GM12878 (cell line): ENCODE measurements at regions not wholly inside any gene's neighbourhood (a gene's known extent, or its start where the extent isn't known, plus 50 kb on each side); places are given as distances from the start of the nearest gene placed in this dataset.

Experiments
- ATAC-seq: fragments of 200-7000 bp; cut with Tn5 transposase; 3 replicates; pipeline ENCODE4 v1.9.1; 2020; ENCODE audit warnings: mild to moderate bottlenecking, moderate library complexity
- BruUV-seq: library from RNA; stranded (reverse); fragments of 400-500 nt; replicated peaks from 2 replicates; lab custom pipeline; 2021; lab: Mats Ljungman, UMichigan
- CTCF ChIA-PET: fragments of 300-600 bp; sonication (Branson Sonifier 250); formaldehyde crosslinking; extraction: SDS; loops from one replicate; lab custom pipeline; 2021; ENCODE audit warnings: inconsistent platforms; lab: Yijun Ruan, JAX
- POLR2A ChIA-PET: fragments of 350-600 bp; formaldehyde crosslinking; extraction: SDS; loops from one replicate; lab custom pipeline; 2021; ENCODE audit warnings: inconsistent platforms; lab: Charles Lee
- RAD21 ChIA-PET: fragments of 300-600 bp; sonication (Branson Sonifier 250); formaldehyde crosslinking; loops from one replicate; lab custom pipeline; 2023; ENCODE audit warnings: antibody characterized with exemption; ENCODE audit not compliant: unreplicated experiment; lab: Charles Lee
- SMC1A ChIA-PET: fragments of 300-600 bp; sonication (Branson Sonifier 250); formaldehyde crosslinking; loops from one replicate; lab custom pipeline; 2023; ENCODE audit not compliant: unreplicated experiment, uncharacterized antibody; lab: Charles Lee
- DNase-seq: peaks from one replicate; pipeline ENCODE4 v3.0.0-alpha.2; 2011; ENCODE audit warnings: low read depth, low spot score
- FAIRE-seq: peaks from 3 replicates; lab custom pipeline; 2011; peaks lifted over from hg19 to GRCh38; lab: Jason Lieb, UNC
- H2AFZ ChIP-seq: 2 replicates; pipeline ENCODE4 v1.6.0; 2011; ENCODE audit warnings: low read depth, low read length, control low read depth; ENCODE audit not compliant: control insufficient read depth
- H3K27ac ChIP-seq: 2 replicates; pipeline ENCODE4 v1.5.1; 2011; ENCODE audit warnings: control low read depth; ENCODE audit not compliant: control insufficient read depth, insufficient read depth
- H3K27me3 ChIP-seq, 2 experiments: replicated peaks in 1 of 2; 2 replicates each; pipeline versions ENCODE4 v1.6.0 to v1.6.1; 2011; ENCODE audit warnings: low read length in 1 of 2; ENCODE audit not compliant: control insufficient read depth in 2 of 2, insufficient read depth in 2 of 2
- H3K36me3 ChIP-seq, 2 experiments: 2 replicates each; pipeline ENCODE4 v1.5.1; 2011; ENCODE audit warnings: low read length in 1 of 2; ENCODE audit not compliant: control insufficient read depth in 2 of 2, insufficient read depth in 2 of 2
- H3K4me1 ChIP-seq: 2 replicates; pipeline ENCODE4 v1.6.1; 2011; ENCODE audit warnings: mild to moderate bottlenecking, low read length, moderate library complexity, mixed read lengths; ENCODE audit not compliant: control insufficient read depth, insufficient read depth
- H3K4me2 ChIP-seq: 2 replicates; pipeline ENCODE4 v1.6.0; 2011; ENCODE audit warnings: control low read depth; ENCODE audit not compliant: control insufficient read depth, insufficient read depth
- H3K4me3 ChIP-seq: fragments of 200-600 bp; sonication (generic); 2 replicates; pipeline ENCODE4 v1.5.1; 2016
- H3K79me2 ChIP-seq: 2 replicates; pipeline ENCODE4 v1.6.0; 2011; ENCODE audit warnings: low read length; ENCODE audit not compliant: control insufficient read depth, insufficient read depth
- H3K9ac ChIP-seq: 2 replicates; pipeline ENCODE4 v1.8.0; 2011; ENCODE audit warnings: low read length, control low read depth, mixed read lengths; ENCODE audit not compliant: control insufficient read depth, insufficient read depth
- H3K9me3 ChIP-seq: replicated peaks from 3 replicates; pipeline ENCODE4 v1.5.1; 2011; ENCODE audit warnings: mild to moderate bottlenecking, low read length; ENCODE audit not compliant: control insufficient read depth, insufficient read depth
- H4K20me1 ChIP-seq: 2 replicates; pipeline ENCODE4 v1.6.0; 2011; ENCODE audit not compliant: control insufficient read depth, insufficient read depth
- CHD4 ChIP-seq: fragments of 200-600 bp; sonication (generic); IDR thresholded peaks from 2 replicates; pipeline ENCODE4 v1.6.1; 2016; ENCODE audit warnings: mild to moderate bottlenecking
- ESRRA ChIP-seq: IDR thresholded peaks from 2 replicates; pipeline ENCODE4 v1.6.1; 2012; ENCODE audit warnings: mild to moderate bottlenecking, low read length, improper control_type of control experiment
- NR2C2 ChIP-seq: IDR thresholded peaks from 2 replicates; pipeline ENCODE4 v1.6.1; 2011; ENCODE audit warnings: borderline replicate concordance, low read depth; ENCODE audit not compliant: control insufficient read depth, insufficient read length
- PAX5 ChIP-seq: IDR thresholded peaks from 2 replicates; pipeline ENCODE4 v1.6.1; 2011; ENCODE audit warnings: low read depth, low read length, borderline replicate concordance
- POLR2AphosphoS5 ChIP-seq: IDR thresholded peaks from 2 replicates; pipeline ENCODE4 v1.6.1; 2011; ENCODE audit warnings: mild to moderate bottlenecking, low read length, inconsistent platforms
- SMAD1 ChIP-seq: fragments of 450-650 bp; IDR thresholded peaks from 2 replicates; pipeline ENCODE4 v1.6.1; 2018; ENCODE audit warnings: mild to moderate bottlenecking, low read depth; ENCODE audit not compliant: partially characterized antibody
- STAT3 ChIP-seq: IDR thresholded peaks from 2 replicates; pipeline ENCODE4 v1.6.1; 2011; ENCODE audit warnings: low read depth, low read length, improper control_type of control experiment
- TCF12 ChIP-seq: IDR thresholded peaks from 2 replicates; pipeline ENCODE4 v1.6.1; 2011; ENCODE audit warnings: low read depth, mild to moderate bottlenecking, low read length
- WGBS: methylation state at CpG from one replicate; pipeline ENCODE4 v1.1.6; 2016; ENCODE audit warnings: low lambda C conversion rate; ENCODE audit not compliant: insufficient replicate concordance, insufficient coverage; ENCODE audit errors: missing lambda C conversion rate; 5-methylcytosine and 5-hydroxymethylcytosine counted together
- in situ Hi-C: fragments of 300-500 bp; cut with MboI; formaldehyde crosslinking; loops from 9 replicates; pipeline ENCODE4 v1.14.3; 2018; ENCODE audit warnings: mixed read lengths
- intact Hi-C: fragments of 100-400 bp; cut with micrococcal nuclease; formaldehyde crosslinking; loops from one replicate; pipeline ENCODE4 v1.14.2; 2022; ENCODE audit not compliant: unreplicated experiment
- TF ChIP-seq, protein P1 (sequence below), 3 experiments: IDR thresholded peaks in 2 of 3; conservative IDR thresholded peaks in 1 of 3; 2 replicates each; pipeline ENCODE4 v1.5.1; 2011; ENCODE audit warnings: low read depth in 3 of 3, low read length in 3 of 3, mild to moderate bottlenecking in 3 of 3, control low read depth in 2 of 3, moderate library complexity in 2 of 3, inconsistent platforms in 1 of 3, mixed read lengths in 1 of 3; ENCODE audit not compliant: control insufficient read depth in 2 of 3, insufficient read depth in 1 of 3; ENCODE audit errors: extremely low read depth in 1 of 3
- TF ChIP-seq, protein P2 (sequence below): fragments of 450-650 bp; IDR thresholded peaks from 2 replicates; pipeline ENCODE4 v1.6.1; 2017; ENCODE audit warnings: antibody characterized with exemption, mild to moderate bottlenecking, moderate library complexity
- TF ChIP-seq, protein P3 (sequence below): IDR thresholded peaks from 2 replicates; pipeline ENCODE4 v1.6.1; 2012; ENCODE audit warnings: low read length, inconsistent platforms
- TF ChIP-seq, protein P4 (sequence below): fragments of 150-350 bp; IDR thresholded peaks from 2 replicates; pipeline ENCODE4 v1.6.1; 2014; ENCODE audit warnings: mild to moderate bottlenecking, low read depth, low read length

DNA sequence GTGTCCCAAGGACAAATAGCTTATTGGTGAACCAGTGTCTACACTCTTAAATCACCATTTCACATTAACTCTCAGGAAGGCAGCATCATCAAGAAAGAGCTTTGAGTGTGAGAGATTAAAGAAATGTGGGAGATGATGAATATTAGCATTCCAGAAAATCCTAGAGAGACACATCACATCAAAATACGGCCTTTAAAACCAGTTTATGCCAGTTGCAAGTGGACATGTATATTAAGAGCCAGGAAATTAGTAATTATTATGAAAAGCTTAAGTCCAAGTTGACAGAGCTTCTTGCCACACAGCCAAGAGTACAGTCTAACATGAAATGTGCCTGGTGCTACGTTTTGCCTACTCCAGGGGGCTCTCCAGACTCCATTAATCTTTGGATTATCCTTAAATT is 503.0 kb upstream of the BOD1L1 start:
- ChIA-PET SMC1A (interaction anchor here (0.6 to 2.3 kb wide), 6 partner anchors 12 to 391 kb away, joined by 3 to 8 read pairs (median 4); no protein-coding TSS in a partner anchor), RAD21 (no interaction called here), POLR2A (interaction anchor here (0.6 kb wide), 1 partner anchor 511 kb away, joined by 4 read pairs; no protein-coding TSS in a partner anchor), CTCF (interaction anchor here (0.6 to 2.9 kb wide), 6 partner anchors 13 to 50 kb away, joined by 3 to 14 read pairs (median 4); no protein-coding TSS in a partner anchor)
- BruUV-seq, result no TSS peak
- Histone ChIP-seq H3K4me1 (peaks cover 3% of the 10 kb centered on the region), H3K9me3 (no peaks in the 10 kb centered on the region), H3K27me3 (no peaks in the 10 kb centered on the region), H3K27ac (no peak overlapping the region), H3K4me2 (no peak overlapping the region), H2AFZ (no peak overlapping the region), H3K36me3 (no peaks in the 10 kb centered on the region), H4K20me1 (no peaks in the 10 kb centered on the region), H3K9ac (no peak overlapping the region), H3K4me3 (no peak overlapping the region), H3K79me2 (no peaks in the 10 kb centered on the region)
- intact Hi-C loops (loop anchor here (10.0 kb wide), 1 partner anchor 476 kb away; no protein-coding TSS in a partner anchor), in situ Hi-C loops (no loop called here)
- whole genome bisulfite sequencing, result 0% methylated on average over 2 of the region's 2 CpGs
- ATAC-seq, result no peak
- no peak for FAIRE-seq
- DNase-seq, result no peak
- TF ChIP-seq STAT3, result no peak
- TF ChIP-seq, protein P1, sequence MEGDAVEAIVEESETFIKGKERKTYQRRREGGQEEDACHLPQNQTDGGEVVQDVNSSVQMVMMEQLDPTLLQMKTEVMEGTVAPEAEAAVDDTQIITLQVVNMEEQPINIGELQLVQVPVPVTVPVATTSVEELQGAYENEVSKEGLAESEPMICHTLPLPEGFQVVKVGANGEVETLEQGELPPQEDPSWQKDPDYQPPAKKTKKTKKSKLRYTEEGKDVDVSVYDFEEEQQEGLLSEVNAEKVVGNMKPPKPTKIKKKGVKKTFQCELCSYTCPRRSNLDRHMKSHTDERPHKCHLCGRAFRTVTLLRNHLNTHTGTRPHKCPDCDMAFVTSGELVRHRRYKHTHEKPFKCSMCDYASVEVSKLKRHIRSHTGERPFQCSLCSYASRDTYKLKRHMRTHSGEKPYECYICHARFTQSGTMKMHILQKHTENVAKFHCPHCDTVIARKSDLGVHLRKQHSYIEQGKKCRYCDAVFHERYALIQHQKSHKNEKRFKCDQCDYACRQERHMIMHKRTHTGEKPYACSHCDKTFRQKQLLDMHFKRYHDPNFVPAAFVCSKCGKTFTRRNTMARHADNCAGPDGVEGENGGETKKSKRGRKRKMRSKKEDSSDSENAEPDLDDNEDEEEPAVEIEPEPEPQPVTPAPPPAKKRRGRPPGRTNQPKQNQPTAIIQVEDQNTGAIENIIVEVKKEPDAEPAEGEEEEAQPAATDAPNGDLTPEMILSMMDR (IDR thresholded peaks at IDR 0.05 in 2 of 3, conservative IDR thresholded peaks at IDR 0.05 in 1 of 3; ENCODE audit: control insufficient read depth in 2 of 3, extremely low read depth in 1 of 3, insufficient read depth in 1 of 3, low read depth in 3 of 3, low read length in 3 of 3), result no peak
- TF ChIP-seq, protein P2, sequence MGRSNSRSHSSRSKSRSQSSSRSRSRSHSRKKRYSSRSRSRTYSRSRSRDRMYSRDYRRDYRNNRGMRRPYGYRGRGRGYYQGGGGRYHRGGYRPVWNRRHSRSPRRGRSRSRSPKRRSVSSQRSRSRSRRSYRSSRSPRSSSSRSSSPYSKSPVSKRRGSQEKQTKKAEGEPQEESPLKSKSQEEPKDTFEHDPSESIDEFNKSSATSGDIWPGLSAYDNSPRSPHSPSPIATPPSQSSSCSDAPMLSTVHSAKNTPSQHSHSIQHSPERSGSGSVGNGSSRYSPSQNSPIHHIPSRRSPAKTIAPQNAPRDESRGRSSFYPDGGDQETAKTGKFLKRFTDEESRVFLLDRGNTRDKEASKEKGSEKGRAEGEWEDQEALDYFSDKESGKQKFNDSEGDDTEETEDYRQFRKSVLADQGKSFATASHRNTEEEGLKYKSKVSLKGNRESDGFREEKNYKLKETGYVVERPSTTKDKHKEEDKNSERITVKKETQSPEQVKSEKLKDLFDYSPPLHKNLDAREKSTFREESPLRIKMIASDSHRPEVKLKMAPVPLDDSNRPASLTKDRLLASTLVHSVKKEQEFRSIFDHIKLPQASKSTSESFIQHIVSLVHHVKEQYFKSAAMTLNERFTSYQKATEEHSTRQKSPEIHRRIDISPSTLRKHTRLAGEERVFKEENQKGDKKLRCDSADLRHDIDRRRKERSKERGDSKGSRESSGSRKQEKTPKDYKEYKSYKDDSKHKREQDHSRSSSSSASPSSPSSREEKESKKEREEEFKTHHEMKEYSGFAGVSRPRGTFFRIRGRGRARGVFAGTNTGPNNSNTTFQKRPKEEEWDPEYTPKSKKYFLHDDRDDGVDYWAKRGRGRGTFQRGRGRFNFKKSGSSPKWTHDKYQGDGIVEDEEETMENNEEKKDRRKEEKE, result no peak
- no peak for TF ChIP-seq ESRRA
- no peak for TF ChIP-seq NR2C2
- no peak for TF ChIP-seq PAX5
- TF ChIP-seq, protein P3, sequence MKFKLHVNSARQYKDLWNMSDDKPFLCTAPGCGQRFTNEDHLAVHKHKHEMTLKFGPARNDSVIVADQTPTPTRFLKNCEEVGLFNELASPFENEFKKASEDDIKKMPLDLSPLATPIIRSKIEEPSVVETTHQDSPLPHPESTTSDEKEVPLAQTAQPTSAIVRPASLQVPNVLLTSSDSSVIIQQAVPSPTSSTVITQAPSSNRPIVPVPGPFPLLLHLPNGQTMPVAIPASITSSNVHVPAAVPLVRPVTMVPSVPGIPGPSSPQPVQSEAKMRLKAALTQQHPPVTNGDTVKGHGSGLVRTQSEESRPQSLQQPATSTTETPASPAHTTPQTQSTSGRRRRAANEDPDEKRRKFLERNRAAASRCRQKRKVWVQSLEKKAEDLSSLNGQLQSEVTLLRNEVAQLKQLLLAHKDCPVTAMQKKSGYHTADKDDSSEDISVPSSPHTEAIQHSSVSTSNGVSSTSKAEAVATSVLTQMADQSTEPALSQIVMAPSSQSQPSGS, result no peak
- TF ChIP-seq, protein P4, sequence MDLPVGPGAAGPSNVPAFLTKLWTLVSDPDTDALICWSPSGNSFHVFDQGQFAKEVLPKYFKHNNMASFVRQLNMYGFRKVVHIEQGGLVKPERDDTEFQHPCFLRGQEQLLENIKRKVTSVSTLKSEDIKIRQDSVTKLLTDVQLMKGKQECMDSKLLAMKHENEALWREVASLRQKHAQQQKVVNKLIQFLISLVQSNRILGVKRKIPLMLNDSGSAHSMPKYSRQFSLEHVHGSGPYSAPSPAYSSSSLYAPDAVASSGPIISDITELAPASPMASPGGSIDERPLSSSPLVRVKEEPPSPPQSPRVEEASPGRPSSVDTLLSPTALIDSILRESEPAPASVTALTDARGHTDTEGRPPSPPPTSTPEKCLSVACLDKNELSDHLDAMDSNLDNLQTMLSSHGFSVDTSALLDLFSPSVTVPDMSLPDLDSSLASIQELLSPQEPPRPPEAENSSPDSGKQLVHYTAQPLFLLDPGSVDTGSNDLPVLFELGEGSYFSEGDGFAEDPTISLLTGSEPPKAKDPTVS, result no peak
- TF ChIP-seq SMAD1, result no peak
- TF ChIP-seq POLR2AphosphoS5, result no peak
- TF ChIP-seq TCF12, result no peak
- no peak for TF ChIP-seq CHD4
